Esophagus muscularis mucosa (tissue), 4 donors: ENCODE measurements at regions not wholly inside any gene's neighbourhood (a gene's known extent, or its start where the extent isn't known, plus 50 kb on each side); places are given as distances from the start of the nearest gene placed in this dataset.
"Not testable (repeated sequence)": the region's sequence is repeated elsewhere in the genome, so short reads cannot be mapped to it uniquely, and the experiment has no call there.

Experiments
- DNase-seq: peaks from one replicate; pipeline ENCODE4 v3.0.0-alpha.2; 2017; ENCODE audit errors: extremely low spot score
- H3K27ac ChIP-seq, 4 donors: fragments of 200-600 bp; sonication (generic); replicated peaks in 1 of 4; 1 replicate in 3 of 4; 2 replicates in 1 of 4; pipeline ENCODE4 v1.5.1; 2016 to 2019; ENCODE audit warnings: mild to moderate bottlenecking in 1 of 4
- H3K27me3 ChIP-seq, 4 donors: fragments of 200-600 bp; sonication (generic); one replicate each; pipeline versions ENCODE4 v1.5.1 to v1.6.0; 2016 to 2019
- H3K36me3 ChIP-seq, 4 donors: fragments of 200-600 bp; sonication (generic); one replicate each; pipeline ENCODE4 v1.5.1; 2016 to 2019
- H3K4me1 ChIP-seq, 4 donors: fragments of 200-600 bp; sonication (generic); one replicate each; pipeline ENCODE4 v1.5.1; 2016 to 2019
- H3K4me3 ChIP-seq, 4 donors: fragments of 200-600 bp; sonication (generic); 1 replicate in 2 of 4; 2 replicates in 2 of 4; pipeline ENCODE4 v1.5.1; 2016 to 2019; ENCODE audit warnings: mild to moderate bottlenecking in 4 of 4, moderate library complexity in 1 of 4
- H3K9me3 ChIP-seq, 4 donors: fragments of 200-600 bp; sonication (generic); 1 replicate in 3 of 4; 2 replicates in 1 of 4; pipeline ENCODE4 v1.5.1; 2016 to 2019
- CTCF ChIP-seq, 3 experiments: fragments of 200-600 bp in 2 of 3; fragments of 450-650 bp in 1 of 3; sonication (generic) in 2 of 3; IDR thresholded peaks; one replicate each; pipeline ENCODE4 v1.5.1; 2017 to 2019; ENCODE audit warnings: antibody characterized with exemption in 3 of 3, mild to moderate bottlenecking in 2 of 3, moderate library complexity in 1 of 3
- EP300 ChIP-seq: sonication (generic); formaldehyde crosslinking; IDR thresholded peaks from one replicate; pipeline ENCODE4 v1.6.1; 2017; ENCODE audit warnings: antibody characterized with exemption
- POLR2A ChIP-seq: fragments of 450-650 bp; IDR thresholded peaks from one replicate; pipeline ENCODE4 v1.6.1; 2017; ENCODE audit warnings: antibody characterized with exemption, moderate library complexity, mild to moderate bottlenecking, low read depth
- POLR2AphosphoS5 ChIP-seq, 2 donors: sonication (generic); formaldehyde crosslinking; IDR thresholded peaks; one replicate each; pipeline ENCODE4 v1.6.1; 2017; ENCODE audit warnings: antibody characterized with exemption in 2 of 2
- WGBS: methylation state at CpG from one replicate; pipeline ENCODE4 v1.1.5; 2018; 5-methylcytosine and 5-hydroxymethylcytosine counted together
- intact Hi-C: fragments of 100-400 bp; cut with DNase I; formaldehyde crosslinking; loops from one replicate; pipeline ENCODE4 v1.15.1; 2023

- no peak overlapping the region for H3K4me3 ChIP-seq
- H3K36me3 ChIP-seq: no peaks in the 10 kb centered on the region
- intact Hi-C loops: no loop called here
- no peak for DNase-seq
- H3K9me3 ChIP-seq: no peaks in the 10 kb centered on the region
- H3K27ac ChIP-seq: no peak overlapping the region
- 90% methylated on average over 7 of the region's 7 CpGs for WGBS
- H3K4me1 ChIP-seq: no peaks in the 10 kb centered on the region
- peaks cover 0 to 26% (median 0%) of the 10 kb centered on the region in 4 donors for H3K27me3 ChIP-seq
- TF ChIP-seq CTCF (IDR thresholded peaks at IDR 0.05): no peak
- no peak for TF ChIP-seq POLR2A
- TF ChIP-seq POLR2AphosphoS5 (IDR thresholded peaks at IDR 0.05): no peak
- TF ChIP-seq EP300: no peak
These were observed 462.5 kb downstream of the SETD4 start for GRCh38 chr21:35597750-35598339.

GRCh38 chr21:35594905-35595304 is 465.4 kb downstream of the SETD4 start:
- no peaks in the 10 kb centered on the region for H3K36me3 ChIP-seq
- TF ChIP-seq CTCF (IDR thresholded peaks at IDR 0.05) (no peak), POLR2AphosphoS5 (IDR thresholded peaks at IDR 0.05) (no peak), EP300 (no peak), POLR2A (no peak)

GRCh38 chr21:35593000-35593502 is 467.3 kb downstream of the SETD4 start:
- DNase-seq: no peak
- TF ChIP-seq CTCF (IDR thresholded peaks at IDR 0.05) (no peak), POLR2AphosphoS5 (IDR thresholded peaks at IDR 0.05) (no peak), EP300 (no peak), POLR2A (no peak)
- peaks cover 0 to 21% (median 0%) of the 10 kb centered on the region in 4 donors for H3K27me3 ChIP-seq
- 48% methylated on average over 5 of the region's 5 CpGs for WGBS
- no peaks in the 10 kb centered on the region for H3K36me3 ChIP-seq
- no peak overlapping the region for H3K27ac ChIP-seq
- no peak overlapping the region for H3K4me3 ChIP-seq
- intact Hi-C loops: no loop called here
- no peaks in the 10 kb centered on the region for H3K4me1 ChIP-seq
- no peaks in the 10 kb centered on the region for H3K9me3 ChIP-seq

More at GRCh38 chr21:35594905-35595304, 465.4 kb downstream of the SETD4 start:
- 90% methylated on average over 5 of the region's 5 CpGs for WGBS
- Histone ChIP-seq H3K4me1 (no peaks in the 10 kb centered on the region), H3K9me3 (no peaks in the 10 kb centered on the region), H3K27ac (no peak overlapping the region), H3K4me3 (no peak overlapping the region), H3K27me3 (peaks cover 0 to 25% (median 0%) of the 10 kb centered on the region in 4 donors)
- DNase-seq: no peak
- intact Hi-C loops: no loop called here

GRCh38 chr21:35590284-35590683 is 470.0 kb downstream of the SETD4 start:
- not testable (repeated sequence) for DNase-seq
- WGBS: 77% methylated on average over 3 of the region's 3 CpGs

GRCh38 chr21:35587841-35588380 is 472.4 kb downstream of the SETD4 start:
- Histone ChIP-seq H3K4me3 (no peak overlapping the region), H3K36me3 (no peaks in the 10 kb centered on the region), H3K4me1 (no peaks in the 10 kb centered on the region), H3K27me3 (peaks cover 0 to 14% (median 0%) of the 10 kb centered on the region in 4 donors), H3K27ac (no peak overlapping the region), H3K9me3 (no peaks in the 10 kb centered on the region)
- DNase-seq: no peak
- intact Hi-C loops: no loop called here
- TF ChIP-seq POLR2AphosphoS5 (IDR thresholded peaks at IDR 0.05): no peak
- TF ChIP-seq CTCF (IDR thresholded peaks at IDR 0.05): no peak
- no peak for TF ChIP-seq EP300
- no peak for TF ChIP-seq POLR2A
- 96% methylated on average over 8 of the region's 8 CpGs for WGBS

More at GRCh38 chr21:35590284-35590683, 470.0 kb downstream of the SETD4 start:
- H3K36me3 ChIP-seq, intact Hi-C loops, H3K4me1 ChIP-seq, H3K27ac ChIP-seq, H3K4me3 ChIP-seq, H3K9me3 ChIP-seq: not testable (repeated sequence)
- peaks cover 0 to 22% (median 0%) of the 10 kb centered on the region in 4 donors for H3K27me3 ChIP-seq
